Breast epithelium (tissue), 4 donors: ENCODE measurements at regions not wholly inside any gene's neighbourhood (a gene's known extent, or its start where the extent isn't known, plus 50 kb on each side); places are given as distances from the start of the nearest gene placed in this dataset.

Experiments
- DNase-seq, 2 donors: peaks; one replicate each; pipeline ENCODE4 v3.0.0-alpha.2; 2019; ENCODE audit warnings: low spot score in 2 of 2
- H3K27ac ChIP-seq, 2 donors: fragments of 200-600 bp; sonication (generic) in 1 of 2; one replicate each; pipeline ENCODE4 v1.5.1; 2016 to 2019; ENCODE audit warnings: mild to moderate bottlenecking in 1 of 2
- H3K27me3 ChIP-seq, 2 donors: fragments of 200-600 bp; sonication (generic) in 1 of 2; one replicate each; pipeline versions ENCODE4 v1.5.1 to v1.6.0; 2017 to 2019; ENCODE audit warnings: control low read depth in 1 of 2, mild to moderate bottlenecking in 1 of 2
- H3K36me3 ChIP-seq: fragments of 200-600 bp; one replicate; pipeline ENCODE4 v1.5.1; 2019
- H3K4me1 ChIP-seq, 2 donors: fragments of 200-600 bp; sonication (generic); one replicate each; pipeline ENCODE4 v1.5.1; 2016 to 2019; ENCODE audit warnings: control low read depth in 1 of 2
- H3K4me3 ChIP-seq, 3 donors: fragments of 200-600 bp; sonication (generic); 1 replicate in 2 of 3; 2 replicates in 1 of 3; pipeline ENCODE4 v1.5.1; 2016 to 2019; ENCODE audit warnings: mild to moderate bottlenecking in 3 of 3, moderate library complexity in 2 of 3
- H3K9me3 ChIP-seq, 2 donors: fragments of 200-600 bp; sonication (generic) in 1 of 2; one replicate each; pipeline ENCODE4 v1.5.1; 2016 to 2019; ENCODE audit warnings: control low read depth in 1 of 2
- CTCF ChIP-seq, 3 donors: fragments of 450-650 bp; IDR thresholded peaks; one replicate each; pipeline ENCODE4 v1.5.1; 2016 to 2017; ENCODE audit warnings: antibody characterized with exemption in 3 of 3, mild to moderate bottlenecking in 3 of 3, moderate library complexity in 3 of 3
- POLR2A ChIP-seq: fragments of 450-650 bp; IDR thresholded peaks from one replicate; pipeline ENCODE4 v1.6.1; 2016; ENCODE audit warnings: antibody characterized with exemption, mild to moderate bottlenecking, moderate library complexity
- POLR2AphosphoS5 ChIP-seq, 3 donors: sonication (generic); formaldehyde crosslinking; IDR thresholded peaks; one replicate each; pipeline ENCODE4 v1.6.1; 2017; ENCODE audit warnings: antibody characterized with exemption in 3 of 3
- intact Hi-C: fragments of 100-400 bp; cut with DNase I; formaldehyde crosslinking; loops from one replicate; pipeline ENCODE4 v1.15.1; 2023; ENCODE audit warnings: low total_unique reads

- H3K4me3 ChIP-seq = no peak overlapping the region
- no peak for DNase-seq
Observed at GRCh38 chr3:78402720-78403119, 1362.8 kb downstream of the ROBO2 start.

GRCh38 chr3:78405745-78406144 is 1362.1 kb downstream of the ROBO1 start:
- TF ChIP-seq POLR2AphosphoS5 (IDR thresholded peaks at IDR 0.05) = no peak
- TF ChIP-seq POLR2A = no peak
- TF ChIP-seq CTCF (IDR thresholded peaks at IDR 0.05) = no peak
- no peak for DNase-seq

More at GRCh38 chr3:78402720-78403119, 1362.8 kb downstream of the ROBO2 start:
- H3K9me3 ChIP-seq = no peaks in the 10 kb centered on the region
- no peaks in the 10 kb centered on the region for H3K4me1 ChIP-seq
- TF ChIP-seq CTCF (IDR thresholded peaks at IDR 0.05) = no peak
- no peak for TF ChIP-seq POLR2AphosphoS5 (IDR thresholded peaks at IDR 0.05)
- TF ChIP-seq POLR2A = no peak
- H3K27ac ChIP-seq = no peak overlapping the region
- no peaks in the 10 kb centered on the region for H3K27me3 ChIP-seq
- no peaks in the 10 kb centered on the region for H3K36me3 ChIP-seq
- intact Hi-C loops = no loop called here

GRCh38 chr3:78406396-78406795 is 1361.4 kb downstream of the ROBO1 start:
- Histone ChIP-seq H3K27ac (no peak overlapping the region), H3K9me3 (no peaks in the 10 kb centered on the region), H3K4me1 (no peaks in the 10 kb centered on the region), H3K4me3 (no peak overlapping the region), H3K36me3 (no peaks in the 10 kb centered on the region), H3K27me3 (no peaks in the 10 kb centered on the region)
- intact Hi-C loops = no loop called here
- TF ChIP-seq POLR2A (no peak), CTCF (IDR thresholded peaks at IDR 0.05) (no peak), POLR2AphosphoS5 (IDR thresholded peaks at IDR 0.05) (no peak)
- DNase-seq = no peak

More at GRCh38 chr3:78405745-78406144, 1362.1 kb downstream of the ROBO1 start:
- no peaks in the 10 kb centered on the region for H3K9me3 ChIP-seq
- H3K27me3 ChIP-seq = no peaks in the 10 kb centered on the region
- no peak overlapping the region for H3K4me3 ChIP-seq
- no peaks in the 10 kb centered on the region for H3K36me3 ChIP-seq
- intact Hi-C loops = no loop called here
- H3K4me1 ChIP-seq = no peaks in the 10 kb centered on the region
- H3K27ac ChIP-seq = no peak overlapping the region

- Histone ChIP-seq H3K36me3 (no peaks in the 10 kb centered on the region), H3K4me3 (no peak overlapping the region), H3K9me3 (no peaks in the 10 kb centered on the region), H3K4me1 (no peaks in the 10 kb centered on the region), H3K27me3 (no peaks in the 10 kb centered on the region), H3K27ac (no peak overlapping the region)
- TF ChIP-seq POLR2AphosphoS5 (IDR thresholded peaks at IDR 0.05) (no peak), CTCF (IDR thresholded peaks at IDR 0.05) (no peak), POLR2A (no peak)
- intact Hi-C loops = no loop called here
- no peak for DNase-seq
Observed at GRCh38 chr3:78410077-78410476, 1357.7 kb downstream of the ROBO1 start.

- Histone ChIP-seq H3K4me3 (no peak overlapping the region), H3K27ac (no peak overlapping the region), H3K9me3 (no peaks in the 10 kb centered on the region), H3K36me3 (no peaks in the 10 kb centered on the region), H3K4me1 (no peaks in the 10 kb centered on the region), H3K27me3 (no peaks in the 10 kb centered on the region)
- TF ChIP-seq CTCF (IDR thresholded peaks at IDR 0.05) = no peak
- TF ChIP-seq POLR2A = no peak
- TF ChIP-seq POLR2AphosphoS5 (IDR thresholded peaks at IDR 0.05) = no peak
- intact Hi-C loops = no loop called here
- DNase-seq = no peak
Observed at GRCh38 chr3:78414261-78414660, 1353.5 kb downstream of the ROBO1 start.
